ENCODE measurements at regions not wholly inside any gene's neighbourhood (a gene's known extent, or its start where the extent isn't known, plus 50 kb on each side); places are given as distances from the start of the nearest gene placed in this dataset.

- TF ChIP-seq CTCF (IDR thresholded peaks at IDR 0.05; ENCODE audit: borderline replicate concordance, extremely low read depth, low read length, poor library complexity, severe bottlenecking) (no peak), EZH2 (IDR thresholded peaks at IDR 0.05; ENCODE audit: borderline replicate concordance, low read depth, low read length, severe bottlenecking) (no peak)
Observed at GRCh38 chr4:180518906-180519305, 1724.3 kb upstream of the TENM3 start.
